Fibroblast of skin of abdomen (primary cell): ENCODE measurements at regions not wholly inside any gene's neighbourhood (a gene's known extent, or its start where the extent isn't known, plus 50 kb on each side); places are given as distances from the start of the nearest gene placed in this dataset.

Source experiments
- DNase-seq: peaks from one replicate; pipeline ENCODE4 v3.0.0-alpha.2; 2013

DNA sequence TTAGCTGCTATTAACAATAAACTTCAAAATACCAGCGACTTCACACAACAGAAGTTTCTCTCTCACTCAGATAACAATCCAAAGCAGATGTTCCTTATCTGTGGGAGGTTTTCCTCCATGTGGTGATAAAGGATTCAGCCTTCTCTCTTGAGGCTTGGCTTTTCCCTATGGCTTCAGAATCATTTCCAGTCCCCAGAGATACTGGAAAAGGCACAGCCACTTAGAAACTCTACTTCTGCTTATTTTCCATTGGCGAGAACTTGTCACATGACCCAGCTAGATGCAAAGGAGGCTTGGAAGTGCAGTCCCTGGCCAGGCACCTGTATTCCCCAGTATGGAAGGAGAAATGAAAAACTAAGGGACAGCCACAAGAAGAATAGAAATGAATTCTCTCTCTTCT is 344.8 kb downstream of the MTX2 start:
- no peak for DNase-seq

DNA sequence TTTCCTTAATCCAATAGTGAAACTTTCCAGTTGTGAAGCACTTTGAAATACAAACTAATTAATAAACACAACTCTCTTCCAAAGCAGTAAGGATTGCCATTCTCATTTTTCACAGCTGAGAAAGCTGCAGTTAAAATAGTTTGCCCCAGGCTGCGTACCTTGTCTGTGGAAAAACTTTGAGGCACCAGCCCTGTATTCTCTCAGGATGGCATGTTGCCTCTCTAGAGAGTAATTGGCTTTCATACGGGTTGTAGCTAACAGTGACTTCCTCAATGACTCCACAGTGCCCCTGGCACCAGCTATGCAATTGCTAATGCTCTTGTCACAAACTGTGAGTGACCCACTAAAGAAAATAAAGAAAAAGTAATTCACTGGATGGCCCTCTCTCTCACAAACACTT is 345.7 kb downstream of the MTX2 start:
- no peak for DNase-seq

DNA sequence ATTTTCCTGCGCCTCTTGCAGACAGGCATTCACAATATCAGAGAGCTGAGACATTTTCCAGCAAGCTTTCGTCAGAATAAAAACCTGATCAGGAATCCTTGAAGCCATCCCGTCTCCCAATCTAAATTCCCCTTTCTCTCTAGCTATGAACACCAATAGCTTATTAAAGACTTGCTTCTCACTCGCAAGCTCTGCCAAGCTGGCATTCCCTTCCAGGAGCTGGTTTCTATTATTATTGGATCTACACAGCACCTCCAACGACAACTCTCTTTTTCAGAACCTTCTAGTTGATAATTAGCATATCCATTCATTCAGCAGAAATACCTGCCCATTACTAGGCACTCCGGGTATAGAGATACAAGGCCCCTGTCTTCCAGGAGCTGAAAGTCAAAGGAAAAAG is 350.3 kb downstream of the MTX2 start:
- no peak for DNase-seq

DNA sequence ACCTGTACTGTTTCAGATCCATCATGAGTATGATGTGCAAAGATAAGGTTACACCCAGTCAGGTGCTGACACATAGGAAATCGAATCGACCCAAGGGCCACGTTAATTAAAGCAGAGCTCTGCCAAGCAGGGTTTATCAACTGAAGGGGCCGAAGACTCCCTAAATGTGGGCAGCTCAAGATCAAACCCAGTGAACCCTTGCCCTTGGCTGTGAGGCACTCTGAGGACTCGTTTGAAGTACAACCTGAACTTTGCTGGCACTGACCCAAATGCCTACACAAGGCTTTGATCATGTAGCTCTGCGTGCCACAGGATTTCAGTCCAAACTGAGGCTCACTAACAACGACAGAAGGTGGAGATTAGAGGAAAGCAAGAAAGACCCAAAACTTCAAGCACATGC is 352.1 kb downstream of the MTX2 start:
- no peak for DNase-seq

DNA sequence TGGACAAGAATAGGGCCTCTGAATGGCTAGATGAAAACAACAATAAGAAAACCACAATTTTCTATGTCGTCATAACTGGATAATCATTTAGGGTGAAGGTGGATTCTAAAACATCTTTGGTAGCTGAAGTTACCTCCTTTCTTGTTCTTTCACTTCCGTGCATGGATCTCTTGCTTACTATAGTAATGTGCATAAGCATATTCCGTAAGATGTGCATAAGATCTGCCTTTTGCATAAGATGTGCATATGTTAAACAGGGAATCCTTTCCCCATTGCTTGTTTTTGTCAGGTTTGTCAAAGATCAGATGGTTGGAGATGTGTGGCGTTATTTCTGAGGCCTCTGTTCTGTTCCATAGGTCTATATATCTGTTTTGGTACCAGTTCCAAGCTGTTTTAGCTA is 353.6 kb downstream of the MTX2 start:
- DNase-seq = no peak

DNA sequence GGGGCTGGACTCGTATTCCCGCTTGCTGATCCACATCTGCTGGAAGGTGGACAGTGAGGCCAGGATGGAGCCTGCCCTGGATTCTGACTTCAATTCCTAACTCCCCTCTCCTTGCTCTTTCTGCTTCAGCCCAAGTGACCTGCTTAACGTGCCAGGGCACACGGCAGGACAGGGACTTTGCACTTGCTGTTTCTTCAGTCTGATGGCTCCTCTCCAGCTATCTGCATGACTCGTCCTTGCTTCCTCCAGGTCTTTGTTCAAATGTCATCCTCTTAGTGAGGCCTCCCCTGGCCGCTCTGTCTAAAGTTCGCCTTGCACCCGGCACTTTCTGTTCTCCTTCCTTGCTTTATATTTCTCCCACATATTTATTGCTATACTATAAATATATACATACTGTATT is 357.6 kb downstream of the MTX2 start:
- DNase-seq = no peak

DNA sequence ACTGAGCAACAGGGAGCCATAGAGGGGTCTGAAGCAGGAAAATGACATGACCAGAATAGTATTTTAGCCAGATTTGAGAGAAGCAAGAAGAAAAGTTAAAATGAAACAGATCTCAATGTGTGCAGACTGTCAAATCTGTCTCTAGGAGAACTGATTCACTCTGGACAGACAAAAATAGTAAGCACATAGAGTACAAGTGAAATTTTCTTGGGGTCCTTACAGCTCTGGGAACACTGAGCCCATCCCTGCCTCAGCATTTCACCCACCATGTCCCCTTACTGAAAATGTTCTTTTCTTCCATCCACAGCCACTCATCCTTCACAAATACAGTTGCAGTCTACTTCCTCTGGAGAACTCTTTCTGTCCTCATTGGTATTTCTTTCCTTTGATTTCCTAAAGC is 359.2 kb downstream of the MTX2 start:
- DNase-seq = no peak

DNA sequence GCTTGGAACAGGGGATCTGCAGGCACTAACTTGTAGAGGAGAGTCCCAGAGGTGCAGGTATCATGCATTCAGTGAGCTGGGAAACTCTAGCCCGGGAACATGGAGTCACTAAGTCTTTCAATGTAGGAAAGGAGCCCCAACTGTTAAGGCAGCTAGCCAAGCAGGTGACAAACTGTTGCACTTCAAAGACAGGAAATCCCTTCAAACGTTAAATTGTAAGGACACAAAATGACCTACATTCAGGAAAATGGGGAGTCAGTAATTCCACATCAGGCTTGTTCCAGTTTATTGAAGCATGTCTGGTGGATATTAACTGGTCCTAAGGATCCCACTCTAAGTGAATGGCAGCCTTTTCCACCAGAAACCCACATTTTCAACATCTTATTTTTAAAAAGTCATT is 364.5 kb downstream of the MTX2 start:
- no peak for DNase-seq

DNA sequence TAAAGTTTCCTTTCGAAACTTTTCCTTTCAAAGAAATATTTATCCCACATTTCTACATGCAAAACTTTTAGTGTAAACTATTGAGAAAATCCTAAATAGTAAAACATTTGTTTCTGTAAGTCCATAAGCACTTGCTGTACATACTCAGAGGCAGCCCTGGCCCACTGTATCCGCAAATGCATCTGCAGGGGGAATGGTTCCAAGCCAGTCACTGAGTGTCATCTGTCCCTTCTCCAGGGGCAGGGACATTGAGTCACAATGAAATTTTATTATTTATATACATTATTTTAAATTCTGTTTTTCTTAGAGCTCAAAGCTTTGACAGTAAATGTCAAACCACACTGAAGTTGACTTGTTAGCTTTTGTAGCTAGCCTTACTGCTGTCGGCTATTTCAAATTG is 367.2 kb downstream of the MTX2 start:
- no peak for DNase-seq

DNA sequence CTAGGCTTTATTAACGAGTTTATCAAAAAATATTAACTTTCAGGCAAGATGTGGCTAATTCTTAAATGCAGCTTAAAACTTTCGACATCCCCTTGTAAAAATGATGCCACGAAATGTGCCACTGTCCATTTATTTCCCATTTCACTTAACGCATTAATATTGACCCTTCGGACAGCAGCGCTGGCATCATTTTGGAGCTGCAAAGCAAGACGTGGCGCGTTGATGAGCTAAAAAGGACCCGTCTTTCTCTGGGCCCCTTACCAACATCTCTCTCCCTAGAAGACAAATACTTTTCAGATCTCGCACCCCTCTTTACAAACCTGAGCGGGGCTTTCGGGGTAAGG is 367.9 kb downstream of the MTX2 start:
- DNase-seq = no peak

DNA sequence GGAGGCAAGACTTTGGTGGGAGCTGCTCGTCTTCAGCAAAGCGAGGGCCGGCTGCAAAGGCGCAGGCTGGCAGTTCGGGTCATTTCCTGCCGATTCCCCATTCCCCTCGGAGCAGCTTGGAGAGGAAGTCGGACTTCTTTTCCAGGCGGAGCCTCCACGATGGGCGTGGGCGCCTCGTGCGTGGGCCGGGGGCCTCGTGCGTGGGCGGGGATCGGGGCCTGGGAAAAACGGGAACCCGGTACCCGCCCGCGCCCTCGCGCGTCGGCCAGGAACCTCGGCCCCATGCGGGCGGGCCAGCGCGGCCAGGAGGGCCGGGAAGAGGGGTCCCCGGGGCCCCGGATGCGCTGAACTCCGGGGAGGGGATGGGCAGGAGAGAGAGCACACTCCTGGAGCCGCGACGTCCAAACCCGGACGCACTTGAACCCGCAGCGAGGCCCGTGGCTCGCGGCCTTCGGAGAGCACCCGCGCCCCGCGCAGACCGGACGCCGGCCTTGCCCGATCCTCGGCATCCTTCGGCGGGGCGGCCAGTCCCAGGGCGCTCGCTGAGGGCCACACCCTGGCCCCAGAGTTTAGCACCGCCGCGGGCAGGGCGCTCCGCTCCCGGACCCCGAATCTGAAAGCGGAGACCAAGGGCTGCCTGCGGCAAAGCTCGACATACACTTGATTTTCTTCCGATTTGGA is 368.4 kb downstream of the MTX2 start:
- peak; percentile 81 for DNase-seq

DNA sequence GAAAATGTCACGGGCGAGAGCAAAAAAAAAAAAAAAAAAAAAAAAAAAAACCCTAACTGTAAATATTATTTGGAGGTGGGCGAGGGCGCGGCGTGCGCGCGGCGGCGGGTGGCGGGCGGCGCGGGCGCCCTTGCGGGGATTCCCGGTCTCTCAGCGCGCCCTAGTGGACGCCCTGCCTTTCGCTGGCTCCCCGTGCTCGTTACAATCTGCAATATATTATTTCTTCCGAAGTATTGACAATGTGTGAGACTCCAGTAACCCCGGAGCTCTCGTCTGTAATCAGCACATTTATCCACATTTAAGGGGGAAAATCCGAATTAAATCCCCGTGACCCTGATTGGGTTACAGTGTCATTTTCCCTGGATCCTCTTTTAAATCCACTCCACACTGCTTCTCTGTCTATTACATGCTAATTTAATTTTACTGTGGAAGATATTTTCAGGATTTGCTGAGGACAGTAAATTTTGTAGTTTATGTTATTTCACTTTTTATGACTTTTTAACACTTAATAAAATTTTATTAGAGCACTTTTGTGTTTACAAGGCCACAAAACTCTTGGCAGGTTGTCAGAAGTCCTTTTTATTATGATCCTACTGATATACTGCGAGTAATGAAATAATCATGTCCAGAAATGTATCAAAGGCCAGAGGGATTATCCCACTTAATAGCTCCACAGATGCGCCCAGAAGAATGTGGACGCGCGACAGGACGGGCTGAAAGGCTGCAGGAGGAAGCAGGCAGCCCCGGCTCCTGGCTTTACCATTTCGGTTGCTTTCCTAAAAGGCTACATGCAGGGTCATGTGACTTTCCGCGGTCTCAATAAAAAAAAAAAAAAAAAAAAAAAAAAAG is 369.1 kb downstream of the MTX2 start:
- peak; percentile 81 for DNase-seq

DNA sequence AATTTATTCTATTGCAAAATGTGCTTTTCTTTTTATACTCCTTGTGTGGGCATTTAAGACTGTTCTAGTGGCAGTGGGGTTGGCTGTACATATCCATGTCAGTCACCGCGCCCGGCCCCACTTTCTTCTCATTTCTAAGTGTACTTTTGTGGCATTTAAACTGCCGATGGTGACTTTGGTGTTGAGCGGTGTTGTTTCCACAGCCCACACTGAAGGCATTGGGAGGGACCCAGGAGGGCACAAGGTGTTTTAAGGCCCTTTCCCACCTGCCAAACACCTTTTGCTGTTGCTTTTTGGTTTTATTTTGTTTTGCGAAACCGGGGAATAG is 369.7 kb downstream of the MTX2 start:
- DNase-seq = no peak

DNA sequence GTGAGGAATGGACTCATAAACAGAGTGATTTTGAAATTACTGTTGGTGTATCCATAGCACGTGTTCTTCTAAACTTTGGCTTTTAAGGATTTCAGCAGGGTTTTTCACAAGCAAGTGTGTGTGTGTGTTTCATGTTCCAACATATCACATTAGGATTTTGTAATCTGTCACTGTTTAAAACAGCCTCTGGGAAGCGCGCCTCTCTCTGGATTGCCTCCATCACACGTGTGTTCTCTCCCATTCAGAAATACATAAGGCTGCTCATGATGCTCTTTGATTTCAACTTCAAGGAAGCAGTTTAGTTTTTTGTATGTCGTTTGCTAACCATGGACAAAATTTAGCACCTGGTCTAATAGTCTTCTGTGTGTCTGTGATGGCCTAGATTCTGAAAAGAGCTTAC is 370.4 kb downstream of the MTX2 start:
- peak; percentile 56 for DNase-seq

DNA sequence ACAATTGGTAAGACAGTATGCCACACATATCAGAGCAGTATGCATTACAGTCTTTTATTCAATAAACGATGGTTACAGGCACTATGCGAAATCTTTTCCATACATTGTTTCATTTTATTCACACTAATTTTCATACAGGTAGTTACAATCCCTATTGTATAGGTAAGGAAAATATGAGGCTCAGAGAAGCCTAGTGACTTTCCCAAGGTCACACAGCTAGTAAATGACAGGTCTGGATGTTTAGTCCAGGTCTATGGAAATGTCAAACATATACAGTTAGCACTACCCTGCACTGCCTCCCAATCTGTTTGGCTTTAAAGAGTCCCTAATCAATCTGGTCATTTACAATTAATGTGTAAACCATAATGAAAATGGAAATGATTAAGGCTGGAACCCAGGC is 372.2 kb downstream of the MTX2 start:
- DNase-seq = no peak

DNA sequence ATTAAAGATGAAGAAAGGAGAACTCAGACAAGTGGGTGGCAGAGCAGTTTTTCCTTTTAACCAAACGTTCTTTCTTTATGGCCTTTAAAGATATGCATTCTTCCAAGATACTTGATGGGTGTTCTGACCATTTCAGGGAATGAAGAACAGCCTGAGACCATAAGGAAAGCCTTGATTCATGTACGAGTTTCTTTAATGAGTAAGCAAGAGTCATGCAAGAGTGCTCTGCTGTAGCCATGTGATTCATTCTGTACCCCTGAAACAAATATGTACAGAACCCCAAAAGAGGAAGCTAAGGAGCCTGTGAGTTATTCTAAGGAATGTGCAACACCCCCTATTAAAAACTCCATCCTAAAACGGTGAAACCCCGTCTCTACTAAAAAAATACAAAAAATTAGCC is 372.8 kb downstream of the MTX2 start:
- DNase-seq = peak; percentile 96

DNA sequence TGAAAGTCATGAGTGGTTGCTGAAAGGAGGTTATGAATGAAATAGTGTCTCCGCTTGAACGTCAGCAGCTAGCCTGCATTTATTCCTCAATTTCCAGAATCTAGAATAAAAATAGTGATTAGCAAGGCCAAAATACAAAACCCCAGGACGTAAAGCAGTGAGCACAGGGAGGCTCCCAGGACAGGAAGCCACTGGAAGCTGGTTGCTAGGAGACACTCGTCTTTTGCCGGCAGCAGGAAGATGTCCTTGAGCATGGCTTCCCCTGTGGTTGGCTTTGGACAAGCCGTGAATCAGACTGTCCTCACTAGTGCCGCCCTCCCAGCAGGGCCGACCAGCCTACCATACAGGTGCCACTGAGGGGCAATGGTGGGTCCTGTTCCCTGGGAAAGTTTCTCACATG is 374.4 kb downstream of the MTX2 start:
- peak; percentile 69 for DNase-seq

DNA sequence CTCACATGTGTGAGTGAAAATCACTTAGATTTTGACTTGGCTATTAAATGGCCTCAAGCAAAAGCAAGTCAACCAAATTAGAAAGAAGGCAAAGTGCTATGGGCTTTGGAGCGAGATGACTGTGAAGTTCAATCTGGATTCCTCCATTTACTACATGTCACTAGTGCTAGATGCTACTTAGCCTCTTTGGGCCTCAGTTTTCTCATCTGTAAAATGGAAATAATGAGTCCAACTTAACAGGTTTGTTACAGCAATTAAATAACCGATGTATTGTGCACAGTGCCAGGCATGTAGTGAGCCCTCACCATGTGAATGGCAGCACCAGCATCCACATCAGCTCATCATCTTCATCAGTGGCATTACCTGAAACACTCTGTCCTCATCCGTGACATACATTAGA is 376.3 kb downstream of the MTX2 start:
- no peak for DNase-seq

DNA sequence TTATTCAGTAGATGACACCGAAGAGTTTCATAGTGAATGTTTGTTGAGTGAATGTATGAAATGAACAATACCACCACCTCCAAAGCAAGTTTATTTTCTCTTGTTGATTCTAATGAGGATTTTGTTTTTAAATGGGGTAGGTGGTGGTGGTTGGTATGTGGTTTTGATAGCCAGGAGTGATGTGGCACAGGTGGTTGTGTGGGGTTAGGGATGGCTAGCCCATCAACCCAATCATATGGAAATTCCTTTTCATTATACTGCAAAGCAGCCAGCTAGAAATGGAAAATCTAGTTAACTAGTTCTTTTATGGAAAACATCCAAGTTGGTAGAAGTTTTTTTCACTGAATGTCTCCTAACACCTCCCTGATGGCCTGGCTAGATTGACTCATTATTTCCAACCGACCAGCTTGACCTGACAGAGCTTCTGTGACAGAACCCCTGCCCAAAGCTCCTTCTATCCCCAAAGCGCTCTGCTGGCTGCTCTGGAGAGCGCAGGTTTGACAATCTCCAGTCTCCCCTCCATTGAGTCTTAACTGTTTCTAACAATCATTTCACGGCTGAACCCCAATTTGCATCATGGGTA is 376.9 kb downstream of the MTX2 start:
- DNase-seq = no peak

DNA sequence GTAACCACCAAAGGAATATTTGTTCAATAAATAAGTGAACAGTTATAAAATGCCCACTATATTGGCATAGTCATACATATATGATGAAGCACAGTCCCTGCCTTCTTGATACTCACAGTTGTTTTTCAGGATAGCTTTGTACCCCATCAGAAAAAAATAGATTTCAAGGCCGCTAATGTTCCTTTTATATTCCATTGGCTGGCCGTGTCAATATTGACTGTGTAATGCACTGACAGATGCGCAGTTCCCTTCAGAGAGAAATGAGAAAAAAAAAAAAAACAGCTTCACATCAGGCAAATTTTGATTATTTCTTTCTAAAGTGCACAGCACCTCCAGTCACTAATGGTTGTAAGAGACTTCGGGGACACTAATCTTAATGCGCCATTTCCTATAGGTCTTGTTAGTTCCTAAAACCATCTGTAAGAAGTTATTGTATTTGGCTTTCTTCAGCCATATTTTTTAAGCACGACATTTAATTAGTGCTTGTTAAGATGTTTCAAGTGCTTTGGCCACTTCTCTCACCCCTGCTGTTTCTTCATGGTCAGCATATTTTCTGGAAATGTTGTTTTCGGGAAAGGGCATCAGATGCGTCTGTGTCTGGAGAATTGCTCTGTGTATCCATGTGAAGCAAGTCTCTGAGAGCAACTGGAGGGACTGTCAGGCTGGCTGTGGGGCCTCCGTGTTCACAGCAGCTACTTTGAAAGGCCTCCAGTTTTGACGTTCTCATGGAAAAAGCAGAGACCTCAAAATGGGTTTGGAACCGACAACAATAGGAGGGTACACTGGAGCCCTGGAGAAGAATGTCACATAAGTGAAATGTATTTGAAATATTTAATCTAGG is 378.3 kb downstream of the MTX2 start:
- DNase-seq = no peak

DNA sequence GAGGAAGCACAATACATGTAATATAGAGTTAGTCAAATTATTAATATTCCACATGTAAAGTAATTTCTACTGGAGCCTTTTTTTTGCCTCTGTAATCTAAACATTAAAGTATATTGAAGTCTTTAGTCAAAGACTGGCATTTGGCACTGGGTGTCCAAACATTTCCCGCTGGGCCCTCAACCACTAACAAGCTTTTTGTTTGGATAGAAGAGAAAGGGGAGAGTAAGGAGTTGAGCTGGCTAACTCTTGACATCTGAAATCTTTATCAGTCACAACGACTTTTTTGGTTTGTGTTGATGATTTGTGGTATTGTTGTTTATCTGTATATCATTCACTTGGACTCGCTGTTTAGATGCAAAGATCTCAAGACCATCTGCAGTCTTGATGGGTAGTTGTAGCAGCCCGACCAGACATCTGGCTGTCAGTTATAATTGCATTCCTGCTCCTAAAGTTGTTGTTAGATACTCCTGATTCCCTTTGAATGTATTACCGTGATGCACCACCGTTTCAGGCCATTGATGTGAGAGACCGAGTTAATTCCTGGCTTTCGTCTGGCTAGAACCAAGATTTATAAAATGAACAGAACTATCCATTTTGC is 379.6 kb downstream of the MTX2 start:
- DNase-seq = no peak

DNA sequence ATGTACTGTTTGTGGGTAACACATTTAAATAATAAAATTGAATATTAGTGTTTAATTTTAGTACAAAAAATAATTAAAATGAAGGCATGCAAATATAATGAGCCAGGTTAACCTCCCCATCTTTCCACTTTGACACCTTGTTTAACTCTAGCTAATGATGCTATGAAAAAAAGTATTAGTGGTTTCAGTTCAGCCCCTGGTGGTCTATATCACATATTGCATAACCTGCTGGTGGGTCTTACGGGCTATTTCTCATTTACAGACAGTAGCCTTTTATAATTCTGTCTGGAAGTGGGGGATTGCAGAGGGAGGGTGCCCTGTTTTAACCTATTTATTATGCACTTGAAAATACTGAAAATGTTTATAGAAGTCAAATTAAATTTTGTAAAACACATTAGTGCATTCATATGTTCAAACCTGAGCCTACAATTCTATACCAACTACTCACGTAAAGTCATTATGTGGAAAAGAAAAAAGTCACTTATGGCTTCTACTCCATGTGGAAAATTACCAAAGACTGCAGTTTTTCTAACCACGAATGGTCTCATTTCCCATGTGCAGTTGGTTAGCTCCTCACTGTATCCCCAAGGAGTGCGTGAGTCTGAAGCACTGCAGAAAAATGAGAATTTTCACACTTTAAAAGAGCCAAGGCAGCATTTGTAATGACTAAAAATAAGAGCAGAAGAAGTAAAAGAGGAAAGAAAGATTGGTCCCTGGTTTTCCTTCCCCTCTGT is 381.0 kb downstream of the MTX2 start:
- peak; percentile 66 for DNase-seq
